ENCODE measurements at regions not wholly inside any gene's neighbourhood (a gene's known extent, or its start where the extent isn't known, plus 50 kb on each side); places are given as distances from the start of the nearest gene placed in this dataset.

- TF ChIP-seq GATA2 (IDR thresholded peaks at IDR 0.05; ENCODE audit: low read depth, low read length) (no peak), GATA3 (IDR thresholded peaks at IDR 0.05; ENCODE audit: low read depth, low read length) (no peak)
Measured at GRCh38 chr1:10852018-10852417, 55.6 kb upstream of the CASZ1 start.

Measured in SH-SY5Y (cell line).